ENCODE measurements at regions not wholly inside any gene's neighbourhood (a gene's known extent, or its start where the extent isn't known, plus 50 kb on each side); places are given as distances from the start of the nearest gene placed in this dataset.

GRCh38 chr3:110755345-110755744, 316.3 kb upstream of the NECTIN3 start:
- no peak for DNase-seq (ENCODE audit: low read depth)
- no peak for TF ChIP-seq CTCF (IDR thresholded peaks at IDR 0.05; ENCODE audit: insufficient read depth, low read depth, low read length, missing control alignments)
- no peak overlapping the region for H3K4me3 ChIP-seq (ENCODE audit: low read depth, low read length)

- TF ChIP-seq CTCF (IDR thresholded peaks at IDR 0.05; ENCODE audit: insufficient read depth, low read depth, low read length, missing control alignments), result no peak
- no peak overlapping the region for H3K4me3 ChIP-seq (ENCODE audit: low read depth, low read length)
- no peak for DNase-seq (ENCODE audit: low read depth)
Observed at GRCh38 chr3:110756705-110757104, 314.9 kb upstream of the NECTIN3 start.

GRCh38 chr3:110758208-110758607, 313.4 kb upstream of the NECTIN3 start:
- TF ChIP-seq CTCF (IDR thresholded peaks at IDR 0.05; ENCODE audit: insufficient read depth, low read depth, low read length, missing control alignments), result no peak
- H3K4me3 ChIP-seq (ENCODE audit: low read depth, low read length), result no peak overlapping the region
- no peak for DNase-seq (ENCODE audit: low read depth)

- H3K4me3 ChIP-seq (ENCODE audit: low read depth, low read length), result no peak overlapping the region
- TF ChIP-seq CTCF (IDR thresholded peaks at IDR 0.05; ENCODE audit: insufficient read depth, low read depth, low read length, missing control alignments), result no peak
- no peak for DNase-seq (ENCODE audit: low read depth)
Observed at GRCh38 chr3:110767156-110767555, 304.5 kb upstream of the NECTIN3 start.

GRCh38 chr3:110767838-110768237, 303.8 kb upstream of the NECTIN3 start:
- no peak overlapping the region for H3K4me3 ChIP-seq (ENCODE audit: low read depth, low read length)
- peak; percentile 22 for DNase-seq (ENCODE audit: low read depth)
- no peak for TF ChIP-seq CTCF (IDR thresholded peaks at IDR 0.05; ENCODE audit: insufficient read depth, low read depth, low read length, missing control alignments)

GRCh38 chr3:110773413-110773954, 298.1 kb upstream of the NECTIN3 start:
- DNase-seq (ENCODE audit: low read depth), result no peak
- no peak overlapping the region for H3K4me3 ChIP-seq (ENCODE audit: low read depth, low read length)
- no peak for TF ChIP-seq CTCF (IDR thresholded peaks at IDR 0.05; ENCODE audit: insufficient read depth, low read depth, low read length, missing control alignments)
